GM23338 (cell line): ENCODE measurements at regions not wholly inside any gene's neighbourhood (a gene's known extent, or its start where the extent isn't known, plus 50 kb on each side); places are given as distances from the start of the nearest gene placed in this dataset.

ENCODE experiments used
- ATAC-seq: fragments of 200-7000 bp; cut with Tn5 transposase; 3 replicates; pipeline ENCODE4 v1.9.1; 2020
- DNase-seq: peaks from one replicate; pipeline ENCODE4 v3.0.0-alpha.2; 2015; ENCODE audit warnings: low spot score
- H2AFZ ChIP-seq: fragments of 200-600 bp; sonication (generic); 2 replicates; pipeline ENCODE4 v1.8.0; 2016; ENCODE audit warnings: antibody characterized with exemption, mild to moderate bottlenecking, moderate library complexity
- H3F3A ChIP-seq: fragments of 200-600 bp; sonication (generic); replicated peaks from 2 replicates; pipeline ENCODE4 v1.8.0; 2017; ENCODE audit warnings: antibody characterized with exemption, mixed run types, low read depth
- H3K27ac ChIP-seq: fragments of 200-600 bp; sonication (generic); 2 replicates; pipeline ENCODE4 v1.6.1; 2016; ENCODE audit warnings: low read depth
- H3K27me3 ChIP-seq: fragments of 200-600 bp; sonication (generic); 2 replicates; pipeline ENCODE4 v1.8.0; 2016; ENCODE audit warnings: mild to moderate bottlenecking, mixed run types, moderate library complexity; ENCODE audit not compliant: insufficient read depth
- H3K36me3 ChIP-seq: fragments of 200-600 bp; sonication (generic); 2 replicates; pipeline ENCODE4 v1.8.0; 2016; ENCODE audit warnings: mild to moderate bottlenecking; ENCODE audit not compliant: insufficient read depth
- H3K4me1 ChIP-seq: fragments of 200-600 bp; sonication (generic); 2 replicates; pipeline ENCODE4 v1.8.0; 2016; ENCODE audit warnings: mild to moderate bottlenecking, moderate library complexity; ENCODE audit not compliant: insufficient read depth
- H3K4me2 ChIP-seq: fragments of 200-600 bp; sonication (generic); 2 replicates; pipeline ENCODE4 v1.7.1; 2017; ENCODE audit warnings: mixed run types
- H3K4me3 ChIP-seq: fragments of 200-600 bp; sonication (generic); 2 replicates; pipeline ENCODE4 v1.6.1; 2016; ENCODE audit warnings: mixed run types
- H3K79me2 ChIP-seq: fragments of 200-600 bp; sonication (generic); replicated peaks from 2 replicates; pipeline ENCODE4 v1.8.0; 2017; ENCODE audit warnings: mild to moderate bottlenecking; ENCODE audit not compliant: insufficient read depth
- H3K9me2 ChIP-seq: fragments of 200-600 bp; sonication (generic); 2 replicates; pipeline ENCODE4 v1.8.0; 2017; ENCODE audit not compliant: insufficient read depth
- H4K20me1 ChIP-seq: fragments of 200-600 bp; sonication (generic); replicated peaks from 2 replicates; pipeline ENCODE4 v1.8.0; 2017; ENCODE audit warnings: mild to moderate bottlenecking; ENCODE audit not compliant: insufficient read depth
- H3K27ac Mint-ChIP-seq: 2 replicates; pipeline ENCODE4 v1.8.0; 2020; ENCODE audit warnings: inconsistent platforms, mild to moderate bottlenecking, moderate library complexity, mixed read lengths
- H3K27me3 Mint-ChIP-seq: 3 replicates; pipeline ENCODE4 v1.8.0; 2022; ENCODE audit warnings: low read depth, mild to moderate bottlenecking, moderate library complexity, mixed read lengths, inconsistent platforms; ENCODE audit not compliant: insufficient read depth, poor library complexity
- H3K36me3 Mint-ChIP-seq: 3 replicates; pipeline ENCODE4 v1.8.0; 2021; ENCODE audit warnings: low read depth, mild to moderate bottlenecking, inconsistent platforms, moderate library complexity, mixed read lengths
- H3K4me1 Mint-ChIP-seq: 3 replicates; pipeline ENCODE4 v1.8.0; 2020; ENCODE audit warnings: mild to moderate bottlenecking, inconsistent platforms, mixed read lengths
- H3K4me3 Mint-ChIP-seq: 3 replicates; pipeline ENCODE4 v1.8.0; 2021; ENCODE audit warnings: moderate library complexity, mild to moderate bottlenecking, inconsistent platforms, mixed read lengths
- H3K9me3 Mint-ChIP-seq: 3 replicates; pipeline ENCODE4 v1.8.0; 2020; ENCODE audit warnings: moderate library complexity, mild to moderate bottlenecking, inconsistent platforms, mixed read lengths
- CREB1 ChIP-seq: fragments of 250-450 bp; sonication (Bioruptor Pico); IDR thresholded peaks from 2 replicates; pipeline ENCODE4 v1.5.0; 2020; ENCODE audit warnings: low read depth, mild to moderate bottlenecking, moderate library complexity
- CTCF ChIP-seq, 2 experiments: fragments of 200-600 bp in 1 of 2; sonication (generic) in 1 of 2; conservative IDR thresholded peaks; 2 replicates each; pipeline versions ENCODE4 v1.5.1 to v1.6.1; 2016 to 2017; ENCODE audit warnings: antibody characterized with exemption in 2 of 2, low read depth in 2 of 2, mild to moderate bottlenecking in 2 of 2, moderate library complexity in 1 of 2
- ETS1 ChIP-seq: IDR thresholded peaks from 2 replicates; pipeline ENCODE4 v1.6.1; 2016; ENCODE audit warnings: antibody characterized with exemption
- EZH2 ChIP-seq: fragments of 200-600 bp; sonication (generic); IDR thresholded peaks from one replicate; pipeline ENCODE4 v1.8.0; 2017; ENCODE audit warnings: antibody characterized with exemption, mild to moderate bottlenecking, low read depth; ENCODE audit not compliant: unreplicated experiment
- EZH2phosphoT487 ChIP-seq: fragments of 200-600 bp; sonication (generic); IDR thresholded peaks from one replicate; pipeline ENCODE4 v1.8.1; 2018; ENCODE audit warnings: antibody characterized with exemption; ENCODE audit not compliant: unreplicated experiment
- JUNB ChIP-seq: IDR thresholded peaks from one replicate; pipeline ENCODE4 v1.6.1; 2016; ENCODE audit warnings: antibody characterized with exemption; ENCODE audit not compliant: unreplicated experiment
- NANOG ChIP-seq: IDR thresholded peaks from 2 replicates; pipeline ENCODE4 v1.6.1; 2016; ENCODE audit warnings: antibody characterized with exemption, borderline replicate concordance
- POLR2AphosphoS5 ChIP-seq: IDR thresholded peaks from 2 replicates; pipeline ENCODE4 v1.6.1; 2016; ENCODE audit warnings: antibody characterized with exemption, low read depth
- STAT1 ChIP-seq: IDR thresholded peaks from one replicate; pipeline ENCODE4 v1.6.1; 2016; ENCODE audit warnings: antibody characterized with exemption; ENCODE audit not compliant: unreplicated experiment
- ZNF114 ChIP-seq: fragments of 250-450 bp; sonication (Bioruptor Pico); IDR thresholded peaks from 2 replicates; pipeline ENCODE4 v1.5.0; 2020; ENCODE audit warnings: mild to moderate bottlenecking, moderate library complexity
- ZNF331 ChIP-seq: fragments of 250-450 bp; sonication (Bioruptor Pico); IDR thresholded peaks from 2 replicates; pipeline ENCODE4 v1.5.0; 2020; ENCODE audit warnings: low read depth, mild to moderate bottlenecking, moderate library complexity
- ZNF462 ChIP-seq: fragments of 250-450 bp; sonication (Bioruptor Pico); IDR thresholded peaks from 2 replicates; pipeline ENCODE4 v1.5.0; 2020; ENCODE audit warnings: mild to moderate bottlenecking, moderate library complexity

GRCh38 chr5:67266654-67267350 lies 70.2 kb upstream of the CD180 start:
- no peak overlapping the region for H2AFZ ChIP-seq
- no peaks in the 10 kb centered on the region for H3K4me1 ChIP-seq
- H3K9me3 Mint-ChIP-seq, result no peaks in the 10 kb centered on the region
- H3K79me2 ChIP-seq, result no peaks in the 10 kb centered on the region
- TF ChIP-seq EZH2phosphoT487 (no peak), ZNF114 (CRISPR knock-in tag) (no peak)
- no peak overlapping the region for H3K4me3 Mint-ChIP-seq
- ATAC-seq (no peak), DNase-seq (no peak)
- H3K27ac Mint-ChIP-seq, result no peak overlapping the region
- no peak overlapping the region for H3K27ac ChIP-seq
- no peaks in the 10 kb centered on the region for H4K20me1 ChIP-seq
- H3K4me3 ChIP-seq, result no peak overlapping the region
- no peaks in the 10 kb centered on the region for H3K36me3 ChIP-seq
- H3K36me3 Mint-ChIP-seq, result no peaks in the 10 kb centered on the region
- no peaks in the 10 kb centered on the region for H3K27me3 ChIP-seq
- H3K4me1 Mint-ChIP-seq, result no peaks in the 10 kb centered on the region
- no peak overlapping the region for H3K4me2 ChIP-seq
- no peaks in the 10 kb centered on the region for H3F3A ChIP-seq
- H3K9me2 ChIP-seq, result peaks cover 23% of the 10 kb centered on the region
- no peaks in the 10 kb centered on the region for H3K27me3 Mint-ChIP-seq

- Histone ChIP-seq H3K27ac (no peak overlapping the region), H3K9me2 (peaks cover 23% of the 10 kb centered on the region), H3K4me2 (no peak overlapping the region), H4K20me1 (no peaks in the 10 kb centered on the region), H3K36me3 (no peaks in the 10 kb centered on the region), H2AFZ (no peak overlapping the region), H3K4me1 (no peaks in the 10 kb centered on the region), H3K27me3 (no peaks in the 10 kb centered on the region), H3F3A (no peaks in the 10 kb centered on the region), H3K4me3 (no peak overlapping the region), H3K79me2 (no peaks in the 10 kb centered on the region)
- Mint-ChIP-seq H3K4me3 (no peak overlapping the region), H3K27me3 (no peaks in the 10 kb centered on the region), H3K36me3 (no peaks in the 10 kb centered on the region), H3K27ac (no peak overlapping the region), H3K4me1 (no peaks in the 10 kb centered on the region), H3K9me3 (no peaks in the 10 kb centered on the region)
- ATAC-seq, result no peak
- no peak for DNase-seq
- TF ChIP-seq ZNF331 (CRISPR knock-in tag), result no peak
- TF ChIP-seq POLR2AphosphoS5, result no peak
- no peak for TF ChIP-seq NANOG
- no peak for TF ChIP-seq JUNB
- no peak for TF ChIP-seq ZNF114 (CRISPR knock-in tag)
- TF ChIP-seq CTCF (conservative IDR thresholded peaks at IDR 0.05; ENCODE audit: low read depth in 2 of 2), result no peak
- no peak for TF ChIP-seq EZH2
- TF ChIP-seq EZH2phosphoT487, result no peak
- TF ChIP-seq ZNF462 (CRISPR knock-in tag), result no peak
- no peak for TF ChIP-seq ETS1
- no peak for TF ChIP-seq CREB1
- TF ChIP-seq STAT1, result no peak
These were observed 69.4 kb upstream of the CD180 start for GRCh38 chr5:67265951-67266350.
